GM23338 (cell line): ENCODE measurements at regions not wholly inside any gene's neighbourhood (a gene's known extent, or its start where the extent isn't known, plus 50 kb on each side); places are given as distances from the start of the nearest gene placed in this dataset.

Experiments used
- ATAC-seq: fragments of 200-7000 bp; cut with Tn5 transposase; 3 replicates; pipeline ENCODE4 v1.9.1; 2020
- DNase-seq: peaks from one replicate; pipeline ENCODE4 v3.0.0-alpha.2; 2015; ENCODE audit warnings: low spot score
- H2AFZ ChIP-seq: fragments of 200-600 bp; sonication (generic); 2 replicates; pipeline ENCODE4 v1.8.0; 2016; ENCODE audit warnings: antibody characterized with exemption, mild to moderate bottlenecking, moderate library complexity
- H3F3A ChIP-seq: fragments of 200-600 bp; sonication (generic); replicated peaks from 2 replicates; pipeline ENCODE4 v1.8.0; 2017; ENCODE audit warnings: antibody characterized with exemption, mixed run types, low read depth
- H3K27ac ChIP-seq: fragments of 200-600 bp; sonication (generic); 2 replicates; pipeline ENCODE4 v1.6.1; 2016; ENCODE audit warnings: low read depth
- H3K27me3 ChIP-seq: fragments of 200-600 bp; sonication (generic); 2 replicates; pipeline ENCODE4 v1.8.0; 2016; ENCODE audit warnings: mild to moderate bottlenecking, mixed run types, moderate library complexity; ENCODE audit not compliant: insufficient read depth
- H3K36me3 ChIP-seq: fragments of 200-600 bp; sonication (generic); 2 replicates; pipeline ENCODE4 v1.8.0; 2016; ENCODE audit warnings: mild to moderate bottlenecking; ENCODE audit not compliant: insufficient read depth
- H3K4me1 ChIP-seq: fragments of 200-600 bp; sonication (generic); 2 replicates; pipeline ENCODE4 v1.8.0; 2016; ENCODE audit warnings: mild to moderate bottlenecking, moderate library complexity; ENCODE audit not compliant: insufficient read depth
- H3K4me2 ChIP-seq: fragments of 200-600 bp; sonication (generic); 2 replicates; pipeline ENCODE4 v1.7.1; 2017; ENCODE audit warnings: mixed run types
- H3K4me3 ChIP-seq: fragments of 200-600 bp; sonication (generic); 2 replicates; pipeline ENCODE4 v1.6.1; 2016; ENCODE audit warnings: mixed run types
- H3K79me2 ChIP-seq: fragments of 200-600 bp; sonication (generic); replicated peaks from 2 replicates; pipeline ENCODE4 v1.8.0; 2017; ENCODE audit warnings: mild to moderate bottlenecking; ENCODE audit not compliant: insufficient read depth
- H3K9me2 ChIP-seq: fragments of 200-600 bp; sonication (generic); 2 replicates; pipeline ENCODE4 v1.8.0; 2017; ENCODE audit not compliant: insufficient read depth
- H4K20me1 ChIP-seq: fragments of 200-600 bp; sonication (generic); replicated peaks from 2 replicates; pipeline ENCODE4 v1.8.0; 2017; ENCODE audit warnings: mild to moderate bottlenecking; ENCODE audit not compliant: insufficient read depth
- H3K27ac Mint-ChIP-seq: 2 replicates; pipeline ENCODE4 v1.8.0; 2020; ENCODE audit warnings: inconsistent platforms, mild to moderate bottlenecking, moderate library complexity, mixed read lengths
- H3K27me3 Mint-ChIP-seq: 3 replicates; pipeline ENCODE4 v1.8.0; 2022; ENCODE audit warnings: low read depth, mild to moderate bottlenecking, moderate library complexity, mixed read lengths, inconsistent platforms; ENCODE audit not compliant: insufficient read depth, poor library complexity
- H3K36me3 Mint-ChIP-seq: 3 replicates; pipeline ENCODE4 v1.8.0; 2021; ENCODE audit warnings: low read depth, mild to moderate bottlenecking, inconsistent platforms, moderate library complexity, mixed read lengths
- H3K4me1 Mint-ChIP-seq: 3 replicates; pipeline ENCODE4 v1.8.0; 2020; ENCODE audit warnings: mild to moderate bottlenecking, inconsistent platforms, mixed read lengths
- H3K4me3 Mint-ChIP-seq: 3 replicates; pipeline ENCODE4 v1.8.0; 2021; ENCODE audit warnings: moderate library complexity, mild to moderate bottlenecking, inconsistent platforms, mixed read lengths
- H3K9me3 Mint-ChIP-seq: 3 replicates; pipeline ENCODE4 v1.8.0; 2020; ENCODE audit warnings: moderate library complexity, mild to moderate bottlenecking, inconsistent platforms, mixed read lengths
- CREB1 ChIP-seq: fragments of 250-450 bp; sonication (Bioruptor Pico); IDR thresholded peaks from 2 replicates; pipeline ENCODE4 v1.5.0; 2020; ENCODE audit warnings: low read depth, mild to moderate bottlenecking, moderate library complexity
- CTCF ChIP-seq, 2 experiments: fragments of 200-600 bp in 1 of 2; sonication (generic) in 1 of 2; conservative IDR thresholded peaks; 2 replicates each; pipeline versions ENCODE4 v1.5.1 to v1.6.1; 2016 to 2017; ENCODE audit warnings: antibody characterized with exemption in 2 of 2, low read depth in 2 of 2, mild to moderate bottlenecking in 2 of 2, moderate library complexity in 1 of 2
- EZH2 ChIP-seq: fragments of 200-600 bp; sonication (generic); IDR thresholded peaks from one replicate; pipeline ENCODE4 v1.8.0; 2017; ENCODE audit warnings: antibody characterized with exemption, mild to moderate bottlenecking, low read depth; ENCODE audit not compliant: unreplicated experiment
- EZH2phosphoT487 ChIP-seq: fragments of 200-600 bp; sonication (generic); IDR thresholded peaks from one replicate; pipeline ENCODE4 v1.8.1; 2018; ENCODE audit warnings: antibody characterized with exemption; ENCODE audit not compliant: unreplicated experiment
- JUNB ChIP-seq: IDR thresholded peaks from one replicate; pipeline ENCODE4 v1.6.1; 2016; ENCODE audit warnings: antibody characterized with exemption; ENCODE audit not compliant: unreplicated experiment
- POLR2AphosphoS5 ChIP-seq: IDR thresholded peaks from 2 replicates; pipeline ENCODE4 v1.6.1; 2016; ENCODE audit warnings: antibody characterized with exemption, low read depth
- ZNF114 ChIP-seq: fragments of 250-450 bp; sonication (Bioruptor Pico); IDR thresholded peaks from 2 replicates; pipeline ENCODE4 v1.5.0; 2020; ENCODE audit warnings: mild to moderate bottlenecking, moderate library complexity
- ZNF331 ChIP-seq: fragments of 250-450 bp; sonication (Bioruptor Pico); IDR thresholded peaks from 2 replicates; pipeline ENCODE4 v1.5.0; 2020; ENCODE audit warnings: low read depth, mild to moderate bottlenecking, moderate library complexity
- ZNF462 ChIP-seq: fragments of 250-450 bp; sonication (Bioruptor Pico); IDR thresholded peaks from 2 replicates; pipeline ENCODE4 v1.5.0; 2020; ENCODE audit warnings: mild to moderate bottlenecking, moderate library complexity
- TF ChIP-seq, protein P1 (sequence below): IDR thresholded peaks from one replicate; pipeline ENCODE4 v1.6.1; 2018; ENCODE audit warnings: antibody characterized with exemption; ENCODE audit not compliant: unreplicated experiment

GRCh38 chr2:236354973-236355595, 90.9 kb upstream of the ASB18 start (continued):
- TF ChIP-seq ZNF462 (CRISPR knock-in tag) = no peak

GRCh38 chr2:236355911-236356310, 91.7 kb upstream of the ASB18 start:
- Histone ChIP-seq H3K27me3 (no peaks in the 10 kb centered on the region), H3K9me2 (no peaks in the 10 kb centered on the region), H3K36me3 (no peaks in the 10 kb centered on the region), H3K4me1 (no peaks in the 10 kb centered on the region), H3F3A (no peaks in the 10 kb centered on the region), H4K20me1 (no peaks in the 10 kb centered on the region), H3K79me2 (no peaks in the 10 kb centered on the region), H2AFZ (no peak overlapping the region), H3K4me2 (no peak overlapping the region), H3K27ac (no peak overlapping the region), H3K4me3 (no peak overlapping the region)
- Mint-ChIP-seq H3K4me1 (peaks cover 9% of the 10 kb centered on the region), H3K9me3 (no peaks in the 10 kb centered on the region), H3K27ac (no peak overlapping the region), H3K27me3 (peaks cover 1% of the 10 kb centered on the region), H3K4me3 (no peak overlapping the region), H3K36me3 (no peaks in the 10 kb centered on the region)
- ATAC-seq (no peak; the same call in 2 of the 3 replicates), DNase-seq (no peak)
- no peak for TF ChIP-seq ZNF331 (CRISPR knock-in tag)
- no peak for TF ChIP-seq ZNF114
- TF ChIP-seq EZH2phosphoT487 = no peak
- TF ChIP-seq POLR2AphosphoS5 = no peak
- no peak for TF ChIP-seq CREB1
- TF ChIP-seq JUNB = no peak
- TF ChIP-seq, protein P1, sequence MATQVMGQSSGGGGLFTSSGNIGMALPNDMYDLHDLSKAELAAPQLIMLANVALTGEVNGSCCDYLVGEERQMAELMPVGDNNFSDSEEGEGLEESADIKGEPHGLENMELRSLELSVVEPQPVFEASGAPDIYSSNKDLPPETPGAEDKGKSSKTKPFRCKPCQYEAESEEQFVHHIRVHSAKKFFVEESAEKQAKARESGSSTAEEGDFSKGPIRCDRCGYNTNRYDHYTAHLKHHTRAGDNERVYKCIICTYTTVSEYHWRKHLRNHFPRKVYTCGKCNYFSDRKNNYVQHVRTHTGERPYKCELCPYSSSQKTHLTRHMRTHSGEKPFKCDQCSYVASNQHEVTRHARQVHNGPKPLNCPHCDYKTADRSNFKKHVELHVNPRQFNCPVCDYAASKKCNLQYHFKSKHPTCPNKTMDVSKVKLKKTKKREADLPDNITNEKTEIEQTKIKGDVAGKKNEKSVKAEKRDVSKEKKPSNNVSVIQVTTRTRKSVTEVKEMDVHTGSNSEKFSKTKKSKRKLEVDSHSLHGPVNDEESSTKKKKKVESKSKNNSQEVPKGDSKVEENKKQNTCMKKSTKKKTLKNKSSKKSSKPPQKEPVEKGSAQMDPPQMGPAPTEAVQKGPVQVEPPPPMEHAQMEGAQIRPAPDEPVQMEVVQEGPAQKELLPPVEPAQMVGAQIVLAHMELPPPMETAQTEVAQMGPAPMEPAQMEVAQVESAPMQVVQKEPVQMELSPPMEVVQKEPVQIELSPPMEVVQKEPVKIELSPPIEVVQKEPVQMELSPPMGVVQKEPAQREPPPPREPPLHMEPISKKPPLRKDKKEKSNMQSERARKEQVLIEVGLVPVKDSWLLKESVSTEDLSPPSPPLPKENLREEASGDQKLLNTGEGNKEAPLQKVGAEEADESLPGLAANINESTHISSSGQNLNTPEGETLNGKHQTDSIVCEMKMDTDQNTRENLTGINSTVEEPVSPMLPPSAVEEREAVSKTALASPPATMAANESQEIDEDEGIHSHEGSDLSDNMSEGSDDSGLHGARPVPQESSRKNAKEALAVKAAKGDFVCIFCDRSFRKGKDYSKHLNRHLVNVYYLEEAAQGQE = no peak
- TF ChIP-seq EZH2 = no peak
- TF ChIP-seq CTCF (conservative IDR thresholded peaks at IDR 0.05; ENCODE audit: low read depth in 2 of 2) = no peak
